Nephron progenitor cell (in vitro differentiated cells): ENCODE measurements at regions not wholly inside any gene's neighbourhood (a gene's known extent, or its start where the extent isn't known, plus 50 kb on each side); places are given as distances from the start of the nearest gene placed in this dataset.

Experiments
- DNase-seq: peaks from one replicate; pipeline ENCODE4 v3.0.0; 2021
- H3K27ac Mint-ChIP-seq: 2 replicates; pipeline ENCODE4 v1.8.0; 2021; ENCODE audit warnings: mild to moderate bottlenecking, moderate library complexity, mixed read lengths
- H3K27me3 Mint-ChIP-seq: 2 replicates; pipeline ENCODE4 v1.8.0; 2021; ENCODE audit warnings: mild to moderate bottlenecking, low read depth, mixed read lengths; ENCODE audit not compliant: poor library complexity
- H3K36me3 Mint-ChIP-seq: 2 replicates; pipeline ENCODE4 v1.8.0; 2021; ENCODE audit warnings: low read depth, mixed read lengths
- H3K4me1 Mint-ChIP-seq: 2 replicates; pipeline ENCODE4 v1.8.0; 2021; ENCODE audit warnings: mixed read lengths
- H3K4me3 Mint-ChIP-seq: 2 replicates; pipeline ENCODE4 v1.8.0; 2021; ENCODE audit warnings: mild to moderate bottlenecking, moderate library complexity, mixed read lengths
- H3K9me3 Mint-ChIP-seq: 2 replicates; pipeline ENCODE4 v1.8.0; 2021; ENCODE audit warnings: mild to moderate bottlenecking, moderate library complexity, mixed read lengths
- TF ChIP-seq, protein P1 (sequence below): fragments of 200-600 bp; sonication (generic); IDR thresholded peaks from 2 replicates; pipeline ENCODE4 v1.5.0; 2021; ENCODE audit warnings: antibody characterized with exemption

DNA sequence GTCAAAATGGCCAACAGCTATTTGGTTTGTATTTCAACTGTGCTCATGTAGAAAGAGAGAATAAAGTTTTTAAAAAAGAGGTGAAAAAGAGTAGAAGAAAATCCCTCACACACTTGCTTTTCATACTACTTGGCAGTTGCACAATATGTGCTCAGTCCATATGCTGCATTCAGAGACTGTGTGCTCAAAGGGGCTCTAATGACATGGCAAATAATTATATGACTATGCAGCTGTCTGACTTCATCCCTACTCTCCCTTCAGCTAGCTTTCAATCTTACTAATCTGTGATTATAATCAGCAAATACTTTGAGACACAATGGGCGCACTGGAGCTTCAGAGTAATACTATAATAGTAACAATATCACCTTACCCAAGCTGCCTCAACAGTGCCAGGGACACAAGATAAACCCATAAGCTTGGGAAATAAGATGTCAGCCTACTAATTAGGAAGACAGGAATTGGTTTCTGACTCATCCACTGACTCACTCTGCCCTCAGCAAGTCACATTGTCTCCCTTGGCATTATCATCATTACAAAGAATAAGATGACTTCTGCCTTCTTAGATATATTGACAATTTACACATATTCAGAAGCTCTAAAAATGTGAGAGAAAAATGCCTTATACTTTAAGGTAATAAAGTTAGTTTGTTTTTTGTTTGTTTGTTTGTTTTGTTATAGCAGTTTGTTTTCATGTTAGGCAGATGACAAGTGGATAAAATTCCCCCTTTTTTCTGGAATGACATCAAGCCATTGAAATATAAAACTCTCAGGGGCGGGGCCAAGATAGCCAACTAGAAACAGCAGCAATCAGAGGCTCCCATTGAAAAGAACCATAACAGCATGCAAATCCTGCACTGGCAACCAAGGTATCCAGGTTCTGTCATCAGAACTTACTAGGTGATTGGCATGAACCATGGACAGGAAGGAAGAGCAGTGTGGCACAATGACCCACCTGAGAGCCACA lies 311.6 kb downstream of the FAM133A start:
- peaks cover 12% of the 10 kb centered on the region for H3K9me3 Mint-ChIP-seq
- H3K36me3 Mint-ChIP-seq, result no peaks in the 10 kb centered on the region
- TF ChIP-seq, protein P1, sequence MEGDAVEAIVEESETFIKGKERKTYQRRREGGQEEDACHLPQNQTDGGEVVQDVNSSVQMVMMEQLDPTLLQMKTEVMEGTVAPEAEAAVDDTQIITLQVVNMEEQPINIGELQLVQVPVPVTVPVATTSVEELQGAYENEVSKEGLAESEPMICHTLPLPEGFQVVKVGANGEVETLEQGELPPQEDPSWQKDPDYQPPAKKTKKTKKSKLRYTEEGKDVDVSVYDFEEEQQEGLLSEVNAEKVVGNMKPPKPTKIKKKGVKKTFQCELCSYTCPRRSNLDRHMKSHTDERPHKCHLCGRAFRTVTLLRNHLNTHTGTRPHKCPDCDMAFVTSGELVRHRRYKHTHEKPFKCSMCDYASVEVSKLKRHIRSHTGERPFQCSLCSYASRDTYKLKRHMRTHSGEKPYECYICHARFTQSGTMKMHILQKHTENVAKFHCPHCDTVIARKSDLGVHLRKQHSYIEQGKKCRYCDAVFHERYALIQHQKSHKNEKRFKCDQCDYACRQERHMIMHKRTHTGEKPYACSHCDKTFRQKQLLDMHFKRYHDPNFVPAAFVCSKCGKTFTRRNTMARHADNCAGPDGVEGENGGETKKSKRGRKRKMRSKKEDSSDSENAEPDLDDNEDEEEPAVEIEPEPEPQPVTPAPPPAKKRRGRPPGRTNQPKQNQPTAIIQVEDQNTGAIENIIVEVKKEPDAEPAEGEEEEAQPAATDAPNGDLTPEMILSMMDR, result no peak
- H3K4me1 Mint-ChIP-seq, result no peaks in the 10 kb centered on the region
- no peaks in the 10 kb centered on the region for H3K27me3 Mint-ChIP-seq
- no peak overlapping the region for H3K4me3 Mint-ChIP-seq
- H3K27ac Mint-ChIP-seq, result no peak overlapping the region
- DNase-seq, result no peak
